ENCODE measurements at regions not wholly inside any gene's neighbourhood (a gene's known extent, or its start where the extent isn't known, plus 50 kb on each side); places are given as distances from the start of the nearest gene placed in this dataset.

DNA sequence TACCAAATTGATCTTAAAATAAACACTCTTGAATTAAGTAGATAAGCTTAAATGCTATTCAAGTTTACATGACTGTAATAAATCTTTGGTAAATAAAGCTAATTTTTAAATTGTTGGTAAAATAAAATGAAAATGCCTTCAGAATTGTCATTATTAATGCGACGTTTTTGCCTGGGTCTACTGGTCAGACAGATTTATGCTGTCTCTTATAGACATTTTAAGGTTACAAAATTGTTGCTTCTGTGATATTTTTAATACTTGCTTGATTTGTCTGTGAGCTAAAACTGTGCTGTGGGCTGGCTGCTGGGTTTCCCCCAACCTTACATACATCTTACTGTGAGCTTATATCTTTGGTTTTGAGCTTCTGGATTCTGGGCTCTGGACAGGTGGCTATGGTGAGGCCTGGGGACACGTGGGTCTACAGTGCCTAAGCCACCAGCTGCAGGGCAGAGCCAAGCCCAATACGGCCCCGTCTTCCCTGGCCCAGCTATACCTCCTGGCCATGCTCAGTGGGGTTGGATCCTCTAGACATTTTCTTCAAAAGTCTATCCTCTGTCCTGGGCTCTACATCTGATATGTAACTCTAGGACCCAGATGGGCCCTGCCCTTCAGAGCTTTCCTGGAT, 81.4 kb downstream of the ETS2 start:
- no peak for DNase-seq (ENCODE audit: low read depth)
- TF ChIP-seq, protein P1, sequence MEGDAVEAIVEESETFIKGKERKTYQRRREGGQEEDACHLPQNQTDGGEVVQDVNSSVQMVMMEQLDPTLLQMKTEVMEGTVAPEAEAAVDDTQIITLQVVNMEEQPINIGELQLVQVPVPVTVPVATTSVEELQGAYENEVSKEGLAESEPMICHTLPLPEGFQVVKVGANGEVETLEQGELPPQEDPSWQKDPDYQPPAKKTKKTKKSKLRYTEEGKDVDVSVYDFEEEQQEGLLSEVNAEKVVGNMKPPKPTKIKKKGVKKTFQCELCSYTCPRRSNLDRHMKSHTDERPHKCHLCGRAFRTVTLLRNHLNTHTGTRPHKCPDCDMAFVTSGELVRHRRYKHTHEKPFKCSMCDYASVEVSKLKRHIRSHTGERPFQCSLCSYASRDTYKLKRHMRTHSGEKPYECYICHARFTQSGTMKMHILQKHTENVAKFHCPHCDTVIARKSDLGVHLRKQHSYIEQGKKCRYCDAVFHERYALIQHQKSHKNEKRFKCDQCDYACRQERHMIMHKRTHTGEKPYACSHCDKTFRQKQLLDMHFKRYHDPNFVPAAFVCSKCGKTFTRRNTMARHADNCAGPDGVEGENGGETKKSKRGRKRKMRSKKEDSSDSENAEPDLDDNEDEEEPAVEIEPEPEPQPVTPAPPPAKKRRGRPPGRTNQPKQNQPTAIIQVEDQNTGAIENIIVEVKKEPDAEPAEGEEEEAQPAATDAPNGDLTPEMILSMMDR (IDR thresholded peaks at IDR 0.05; ENCODE audit: low read length, missing control alignments), result no peak
- no peak overlapping the region for H3K4me3 ChIP-seq (replicated peaks; ENCODE audit: low read depth, low read length)

DNA sequence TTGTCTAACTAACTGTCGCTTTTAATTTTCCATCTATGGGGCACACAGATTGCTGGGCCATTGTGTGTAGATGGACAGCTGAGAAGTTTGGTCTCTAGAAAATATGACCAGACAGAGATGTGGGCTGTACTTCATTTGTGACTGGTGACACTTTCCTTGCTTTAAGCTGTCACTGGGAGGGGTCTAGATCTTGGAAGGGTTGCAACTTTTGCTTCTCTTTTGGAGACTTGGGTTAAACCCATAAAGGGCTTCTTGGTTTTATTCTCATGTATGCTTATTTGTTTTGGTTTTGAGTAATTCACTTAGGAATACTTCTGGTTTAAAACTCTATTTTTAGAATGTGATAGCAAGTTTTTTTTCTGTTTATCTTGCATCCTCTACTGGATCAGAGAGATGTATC, 80.2 kb downstream of the ETS2 start:
- no peak overlapping the region for H3K4me3 ChIP-seq (replicated peaks; ENCODE audit: low read depth, low read length)
- TF ChIP-seq, protein P1 (IDR thresholded peaks at IDR 0.05; ENCODE audit: low read length, missing control alignments), result no peak
- no peak for DNase-seq (ENCODE audit: low read depth)

DNA sequence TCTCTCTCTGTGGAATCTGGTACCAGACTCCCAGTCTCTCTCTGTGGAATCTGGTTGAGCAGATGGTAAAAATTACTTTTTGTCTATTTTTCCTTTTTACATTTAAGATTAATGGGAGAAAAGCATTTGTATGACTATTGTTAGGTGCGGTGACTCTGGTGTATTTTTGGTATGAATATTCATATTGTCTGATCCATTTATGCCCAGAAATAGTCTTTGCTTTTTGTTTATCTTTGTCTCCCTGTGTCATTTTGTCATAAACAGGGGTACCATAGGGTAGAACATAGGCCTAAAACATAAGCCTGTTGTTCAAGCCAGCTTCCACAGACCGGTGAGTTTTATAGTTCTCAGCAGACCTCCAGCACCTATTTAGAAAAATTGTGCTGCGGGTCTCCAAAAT, 78.7 kb downstream of the ETS2 start:
- no peak for DNase-seq (ENCODE audit: low read depth)
- no peak overlapping the region for H3K4me3 ChIP-seq (replicated peaks; ENCODE audit: low read depth, low read length)
- TF ChIP-seq, protein P1 (IDR thresholded peaks at IDR 0.05; ENCODE audit: low read length, missing control alignments), result no peak

DNA sequence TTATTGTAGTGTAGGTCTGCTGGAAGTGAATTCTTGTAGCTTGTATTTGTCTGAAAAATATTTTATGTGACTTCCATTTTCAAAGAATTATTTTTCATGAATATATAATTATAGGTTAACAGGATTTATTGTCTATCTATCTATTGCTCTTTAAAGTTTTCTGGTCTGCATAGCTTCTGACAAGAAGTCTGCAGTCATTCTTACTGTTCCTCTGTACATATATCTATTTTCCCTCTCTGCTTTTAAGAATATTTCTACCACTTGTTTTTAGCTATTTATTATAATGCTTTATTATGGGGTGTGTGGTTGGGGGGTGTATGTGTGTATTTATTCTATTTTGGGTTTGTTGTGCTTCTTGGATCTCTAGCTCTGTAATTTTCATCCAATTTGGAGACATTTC, 77.4 kb downstream of the ETS2 start:
- H3K4me3 ChIP-seq (replicated peaks; ENCODE audit: low read depth, low read length), result no peak overlapping the region
- TF ChIP-seq, protein P1 (IDR thresholded peaks at IDR 0.05; ENCODE audit: low read length, missing control alignments), result no peak
- no peak for DNase-seq (ENCODE audit: low read depth)

DNA sequence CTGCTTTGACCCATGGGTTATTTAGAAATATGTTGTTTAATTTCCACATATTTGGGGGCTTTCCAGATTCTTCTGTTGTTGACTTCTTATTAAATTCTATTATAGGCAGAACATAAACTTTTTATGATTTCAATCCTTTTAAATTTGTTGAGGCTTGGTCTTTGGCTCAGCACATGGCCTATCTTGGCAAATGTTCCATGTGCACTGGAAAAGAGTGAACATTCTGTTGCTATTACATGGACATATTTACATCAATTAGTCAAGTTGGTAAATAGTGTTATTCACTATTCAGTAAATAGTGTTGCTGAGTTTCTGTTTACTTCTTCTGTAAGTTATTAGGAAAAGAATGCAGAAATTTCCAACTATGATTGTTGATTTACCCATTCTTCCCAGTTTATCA, 75.4 kb downstream of the ETS2 start:
- TF ChIP-seq, protein P1 (IDR thresholded peaks at IDR 0.05; ENCODE audit: low read length, missing control alignments), result no peak
- DNase-seq (ENCODE audit: low read depth), result no peak
- no peak overlapping the region for H3K4me3 ChIP-seq (replicated peaks; ENCODE audit: low read depth, low read length)

DNA sequence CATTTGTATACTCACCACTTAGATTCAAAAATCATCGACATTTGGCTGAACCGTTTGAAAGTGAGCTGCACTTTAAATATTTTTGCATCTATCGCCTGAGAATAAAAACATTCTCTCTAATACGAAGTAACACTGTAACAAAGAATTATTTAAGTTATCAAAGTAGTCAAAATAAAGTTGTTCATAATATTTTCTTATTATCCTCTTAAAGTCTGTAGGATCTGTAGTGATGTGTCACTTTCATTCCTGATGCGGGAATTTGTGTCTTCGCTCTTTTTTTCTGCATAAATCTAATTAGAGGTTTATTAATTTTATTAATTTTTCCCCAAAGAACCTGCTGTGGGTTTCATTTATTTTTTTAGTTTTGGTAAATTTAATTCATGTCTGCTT, 74.8 kb downstream of the ETS2 start:
- TF ChIP-seq, protein P1 (IDR thresholded peaks at IDR 0.05; ENCODE audit: low read length, missing control alignments), result no peak

DNA sequence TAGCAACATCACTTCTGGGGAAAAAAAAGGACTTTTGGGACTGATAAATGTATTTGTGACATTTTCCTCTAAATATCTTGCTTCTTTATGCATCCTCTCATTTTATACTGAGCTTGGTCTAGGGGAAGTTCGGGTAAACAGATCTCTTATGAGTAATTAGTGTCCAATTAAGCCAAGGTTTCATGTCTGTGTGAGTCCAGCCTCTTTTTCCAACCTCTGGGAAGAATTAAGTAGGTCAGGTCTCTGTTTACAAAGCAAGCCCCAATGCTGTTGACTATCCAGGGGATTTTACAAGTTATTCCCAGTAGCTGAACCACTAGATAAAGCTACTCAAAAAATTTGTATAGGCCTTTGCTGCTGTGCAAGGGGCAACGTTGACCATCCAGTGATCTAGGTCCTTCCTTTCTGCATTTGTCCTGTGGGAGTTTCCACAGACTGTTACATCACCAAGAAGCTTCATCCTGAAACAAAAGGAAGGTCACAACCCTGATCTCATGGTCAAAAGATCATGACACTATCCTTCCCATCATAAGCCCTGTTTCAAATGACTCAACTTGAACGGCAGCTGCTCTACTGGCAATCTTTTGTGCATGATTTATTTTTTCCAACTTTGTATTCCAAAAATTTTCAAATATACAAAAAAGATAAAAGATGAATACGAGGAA, 74.3 kb downstream of the ETS2 start:
- no peak overlapping the region for H3K4me3 ChIP-seq (replicated peaks; ENCODE audit: low read depth, low read length)
- TF ChIP-seq, protein P1 (IDR thresholded peaks at IDR 0.05; ENCODE audit: low read length, missing control alignments), result no peak
- DNase-seq (ENCODE audit: low read depth), result no peak

More for the DNA sequence above, 74.8 kb downstream of the ETS2 start:
- no peak for DNase-seq (ENCODE audit: low read depth)
- H3K4me3 ChIP-seq (replicated peaks; ENCODE audit: low read depth, low read length), result no peak overlapping the region

Data from fibroblast of pulmonary artery (primary cell).